Tongue (tissue), 1 donor: ENCODE measurements at regions not wholly inside any gene's neighbourhood (a gene's known extent, or its start where the extent isn't known, plus 50 kb on each side); places are given as distances from the start of the nearest gene placed in this dataset.

Experiments
- DNase-seq: peaks from one replicate; pipeline ENCODE4 v3.0.0-alpha.2; 2015

GRCh38 chr7:130931423-130931822, 197.4 kb upstream of the KLF14 start:
- DNase-seq: no peak

- no peak for DNase-seq
Measured at GRCh38 chr7:130932088-130932487, 198.1 kb upstream of the KLF14 start.

GRCh38 chr7:130932667-130933432, 198.8 kb upstream of the KLF14 start:
- DNase-seq: no peak

GRCh38 chr7:130933919-130934318, 199.9 kb upstream of the KLF14 start:
- DNase-seq: no peak

DNA sequence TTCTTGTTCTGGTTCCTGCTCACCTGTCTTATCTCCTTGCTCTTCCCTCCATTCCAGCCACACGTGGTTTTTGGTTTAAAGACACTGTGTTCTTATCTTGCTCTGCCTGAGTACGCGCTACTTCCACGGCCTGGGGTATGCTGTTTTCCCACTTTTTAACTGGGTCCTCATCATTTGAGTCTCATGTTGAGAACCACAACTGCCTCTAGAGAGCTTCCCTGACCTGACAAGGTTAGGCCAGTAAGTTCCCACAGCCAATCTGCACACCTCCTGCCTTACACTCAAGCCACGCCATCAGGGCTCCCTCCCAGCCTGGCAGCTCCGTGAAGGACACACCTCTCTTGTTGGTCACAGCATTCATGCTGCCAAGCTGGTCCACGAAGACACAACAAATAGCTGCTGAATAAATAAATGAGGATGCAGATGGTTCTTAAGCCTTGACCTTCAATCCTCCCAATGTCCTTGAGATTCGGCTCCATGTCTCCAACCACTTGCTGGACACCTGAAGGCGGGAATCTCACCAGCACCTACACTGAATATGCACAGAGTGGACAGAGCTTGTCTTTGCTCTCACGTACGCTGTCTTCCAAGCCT, 201.7 kb upstream of the KLF14 start:
- DNase-seq: no peak

DNA sequence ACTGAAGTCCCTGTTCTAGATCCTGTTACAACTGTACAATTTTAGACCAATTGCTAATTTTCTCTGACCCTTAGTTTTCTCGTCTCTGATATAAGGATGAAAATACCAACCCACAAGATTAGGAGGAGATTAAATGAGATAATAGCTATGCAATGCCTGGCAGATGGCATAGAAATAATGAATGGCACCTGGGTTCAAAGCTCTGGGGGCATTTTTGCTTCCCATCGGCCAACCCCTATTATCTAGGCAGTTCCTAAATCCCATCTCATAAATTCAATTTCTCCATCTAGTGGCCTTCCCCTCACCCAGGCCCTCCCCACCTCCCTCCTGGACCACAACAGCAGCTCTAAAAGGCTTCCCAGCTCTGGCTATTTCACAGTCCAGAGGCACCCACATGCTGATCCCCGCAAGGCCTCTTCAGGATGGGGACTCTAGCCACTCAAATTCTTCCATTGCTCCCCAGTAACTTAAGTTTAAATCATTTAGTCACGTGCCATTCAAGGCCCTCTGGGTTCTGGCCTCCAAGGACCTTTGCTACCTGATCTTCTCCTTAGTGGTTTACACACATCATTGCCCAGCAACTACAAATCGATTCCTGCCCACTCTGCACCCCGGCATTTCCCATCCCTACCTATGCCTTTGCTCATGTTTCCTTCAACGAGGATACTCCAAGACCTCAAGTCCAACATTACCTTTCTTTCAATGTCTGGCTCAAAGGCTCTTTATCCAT, 202.4 kb upstream of the KLF14 start:
- no peak for DNase-seq

GRCh38 chr7:130937016-130937415, 203.0 kb upstream of the KLF14 start:
- no peak for DNase-seq

DNA sequence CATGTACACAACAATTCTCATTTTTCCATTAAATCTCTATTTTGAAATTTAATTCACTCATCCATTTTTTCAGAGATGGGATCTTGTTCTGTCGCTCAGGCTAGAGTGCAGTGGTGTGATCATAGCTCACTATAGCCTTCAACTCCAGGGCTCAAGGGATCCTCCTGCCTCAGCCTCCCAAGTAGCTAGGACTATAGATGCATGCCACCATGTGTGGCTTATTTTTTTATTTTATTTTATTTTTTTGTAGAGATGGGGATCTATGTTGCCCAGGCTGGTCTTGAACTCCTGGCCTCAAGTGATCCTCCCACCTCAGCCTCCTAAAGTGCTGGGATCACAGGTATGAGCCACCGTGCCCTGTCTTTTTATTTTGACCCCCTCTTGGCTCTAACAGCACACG, 203.8 kb upstream of the KLF14 start:
- no peak for DNase-seq

GRCh38 chr7:130938661-130939060, 204.7 kb upstream of the KLF14 start:
- DNase-seq: no peak

- DNase-seq: no peak
Measured at GRCh38 chr7:130939321-130940095, 205.5 kb upstream of the KLF14 start.

- no peak for DNase-seq
Measured at GRCh38 chr7:130940326-130940725, 206.3 kb upstream of the KLF14 start.

- no peak for DNase-seq
Measured at GRCh38 chr7:130940907-130941306, 206.9 kb upstream of the KLF14 start.

DNA sequence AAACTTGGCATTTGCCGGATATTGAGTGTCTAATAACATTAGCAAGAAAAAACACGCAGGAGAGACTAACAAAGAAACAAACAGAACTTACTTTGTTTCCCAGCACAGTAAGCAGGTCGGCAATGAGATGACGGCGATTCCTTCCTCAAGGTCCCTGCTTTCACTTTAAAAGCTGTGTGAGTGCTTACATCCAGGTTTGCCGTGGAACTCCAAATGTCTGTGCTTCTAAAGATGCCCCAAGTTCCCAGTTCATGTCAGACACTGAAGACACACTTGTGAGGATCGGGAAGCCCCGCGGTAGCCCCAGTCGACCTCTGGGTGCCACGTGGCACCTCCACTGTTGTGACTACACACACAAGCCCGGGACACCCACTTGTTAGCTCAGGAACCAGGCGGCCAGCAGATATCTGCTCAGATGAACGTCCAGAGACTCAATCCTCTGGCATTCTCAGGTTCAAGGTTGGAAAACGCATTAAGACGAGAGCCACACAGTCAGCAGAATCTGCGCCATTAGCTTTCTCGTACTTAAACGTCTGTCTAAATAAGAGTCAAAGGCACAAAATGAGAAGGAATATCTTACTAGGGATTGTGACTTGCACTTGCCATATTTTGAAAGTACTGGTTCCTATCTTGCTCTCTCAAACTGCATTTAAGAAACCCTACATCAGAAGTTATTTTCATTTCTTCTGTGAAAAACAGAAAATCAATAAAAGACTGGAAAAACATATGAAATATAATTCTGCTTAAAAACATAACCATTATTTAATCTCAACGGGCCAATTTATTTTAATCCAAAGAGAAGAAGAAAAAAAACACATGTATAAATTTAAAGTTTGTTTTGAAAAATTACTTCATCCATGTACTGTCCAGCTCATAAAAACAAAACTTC, 207.6 kb upstream of the KLF14 start:
- peak; percentile 10 for DNase-seq

GRCh38 chr7:130942211-130942964, 208.4 kb upstream of the KLF14 start:
- peak; percentile 29 for DNase-seq

GRCh38 chr7:130943336-130943901, 209.4 kb upstream of the KLF14 start:
- DNase-seq: peak; percentile 49

DNA sequence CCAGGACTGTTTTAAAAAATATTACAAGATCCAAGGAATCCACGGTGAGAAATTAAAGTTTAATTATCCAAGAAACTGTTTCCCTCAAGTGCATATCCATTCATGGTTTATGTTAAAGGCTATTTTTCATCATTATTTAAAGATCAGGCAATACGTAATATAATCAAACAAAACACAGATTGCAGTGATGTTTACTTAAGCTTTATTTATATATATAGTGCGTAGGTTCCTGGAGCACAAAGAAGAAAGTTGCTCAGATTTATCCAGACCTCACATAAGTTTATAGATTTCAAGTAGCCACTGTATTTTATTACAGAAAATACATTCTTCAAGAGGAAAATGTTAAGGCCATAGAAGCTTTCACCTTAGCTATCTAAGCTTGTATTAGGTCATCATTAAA, 210.0 kb upstream of the KLF14 start:
- no peak for DNase-seq

GRCh38 chr7:130944997-130945396, 211.0 kb upstream of the KLF14 start:
- no peak for DNase-seq

- no peak for DNase-seq
Measured at GRCh38 chr7:130945411-130945811, 211.4 kb upstream of the KLF14 start.

- DNase-seq: no peak
Measured at GRCh38 chr7:130946114-130946513, 212.1 kb upstream of the KLF14 start.

DNA sequence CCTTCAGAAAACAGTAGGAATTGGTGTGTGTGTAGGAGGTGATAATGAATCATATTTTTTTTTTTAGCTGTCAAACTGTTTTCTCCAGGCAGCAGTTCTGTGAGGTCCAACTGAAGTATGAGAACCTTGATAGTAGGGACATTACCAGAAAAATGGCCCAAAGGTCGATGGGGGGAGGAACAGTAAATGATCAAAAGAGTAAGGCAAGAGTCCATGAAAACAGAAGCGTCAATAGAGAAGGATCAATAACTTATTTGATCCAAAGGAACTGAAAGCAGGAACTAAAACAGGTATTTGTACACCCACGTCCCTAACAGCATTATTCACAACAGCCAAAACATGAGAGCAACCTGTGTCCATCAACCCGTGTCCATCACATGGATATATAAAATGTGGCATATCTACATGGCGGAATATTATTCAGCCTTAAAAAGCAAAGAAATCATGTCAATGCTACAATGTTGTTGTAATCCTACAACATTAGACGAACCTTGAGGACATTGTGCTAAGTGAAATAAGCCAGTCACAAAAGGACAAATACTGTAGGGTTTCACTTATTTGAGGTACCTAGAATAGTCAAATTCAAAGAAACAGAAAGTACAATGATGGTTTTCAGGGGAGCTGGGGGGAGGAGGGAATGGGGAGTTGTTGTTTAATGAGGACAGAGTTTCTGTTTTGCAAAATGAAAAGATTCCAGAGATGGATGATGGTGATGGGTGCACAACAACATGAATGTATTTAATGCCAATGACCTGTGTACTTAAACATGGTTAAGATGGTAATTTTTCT, 214.0 kb upstream of the KLF14 start:
- DNase-seq: no peak
